HL-60 (cell line): ENCODE measurements at regions not wholly inside any gene's neighbourhood (a gene's known extent, or its start where the extent isn't known, plus 50 kb on each side); places are given as distances from the start of the nearest gene placed in this dataset.
"Not testable (repeated sequence)": the region's sequence is repeated elsewhere in the genome, so short reads cannot be mapped to it uniquely, and the experiment has no call there.

Experiments used
- DNase-seq, 2 experiments: peaks; one replicate each; pipeline ENCODE4 v3.0.0-alpha.2; 2010 to 2020; ENCODE audit warnings: low read depth in 1 of 2, low spot score in 1 of 2
- H3K27ac ChIP-seq: fragments of 250-450 bp; sonication (Bioruptor Pico); replicated peaks from 2 replicates; pipeline ENCODE4 v1.5.1; 2020; ENCODE audit warnings: mild to moderate bottlenecking, moderate library complexity
- H3K27me3 ChIP-seq: fragments of 250-450 bp; sonication (Bioruptor Pico); 2 replicates; pipeline ENCODE4 v1.5.1; 2021; ENCODE audit warnings: mild to moderate bottlenecking, moderate library complexity; ENCODE audit not compliant: insufficient read depth, poor library complexity, severe bottlenecking
- H3K4me3 ChIP-seq: replicated peaks from 2 replicates; pipeline ENCODE4 v1.5.1; 2011; ENCODE audit warnings: mild to moderate bottlenecking, control low read depth, low read length; ENCODE audit not compliant: insufficient read depth
- GABPA ChIP-seq: IDR thresholded peaks from 2 replicates; pipeline ENCODE4 v1.6.1; 2012; ENCODE audit warnings: low read depth
- POLR2AphosphoS5 ChIP-seq: IDR thresholded peaks from 2 replicates; pipeline ENCODE4 v1.6.1; 2012; ENCODE audit warnings: low read depth
- SPI1 ChIP-seq: IDR thresholded peaks from 2 replicates; pipeline ENCODE4 v1.6.1; 2012; ENCODE audit warnings: low read depth, mild to moderate bottlenecking, borderline replicate concordance
- TF ChIP-seq, protein P1 (sequence below): IDR thresholded peaks from 2 replicates; pipeline ENCODE4 v1.6.1; 2012; ENCODE audit warnings: low read depth; ENCODE audit not compliant: insufficient replicate concordance
- TF ChIP-seq, protein P2 (sequence below): IDR thresholded peaks from one replicate; pipeline ENCODE4 v1.5.1; 2011; ENCODE audit warnings: low read length, control low read depth, inconsistent platforms; ENCODE audit not compliant: insufficient read depth

DNA sequence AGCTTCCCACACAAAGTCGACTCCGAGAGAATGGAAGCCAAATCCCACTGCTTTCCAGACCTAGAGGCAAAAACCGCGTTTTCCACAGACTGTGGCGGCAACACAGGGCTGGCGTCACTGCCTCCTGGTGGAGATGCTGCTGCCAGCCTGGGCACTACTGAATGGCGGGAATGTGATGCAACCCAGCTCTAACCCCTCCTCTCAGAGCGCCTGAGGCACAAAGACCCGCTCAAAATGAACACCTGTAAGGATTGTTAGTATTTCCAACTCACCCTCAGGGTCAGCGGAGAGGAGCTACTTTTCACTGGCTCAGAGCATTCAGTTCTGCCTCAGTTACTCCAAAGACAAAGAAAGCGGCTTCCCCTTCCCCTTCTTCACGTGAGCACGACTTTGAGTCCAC, 548.0 kb upstream of the SALL3 start:
- no peak for DNase-seq
- no peak overlapping the region for H3K4me3 ChIP-seq
- no peaks in the 10 kb centered on the region for H3K27me3 ChIP-seq
- no peak for TF ChIP-seq GABPA
- TF ChIP-seq, protein P1, sequence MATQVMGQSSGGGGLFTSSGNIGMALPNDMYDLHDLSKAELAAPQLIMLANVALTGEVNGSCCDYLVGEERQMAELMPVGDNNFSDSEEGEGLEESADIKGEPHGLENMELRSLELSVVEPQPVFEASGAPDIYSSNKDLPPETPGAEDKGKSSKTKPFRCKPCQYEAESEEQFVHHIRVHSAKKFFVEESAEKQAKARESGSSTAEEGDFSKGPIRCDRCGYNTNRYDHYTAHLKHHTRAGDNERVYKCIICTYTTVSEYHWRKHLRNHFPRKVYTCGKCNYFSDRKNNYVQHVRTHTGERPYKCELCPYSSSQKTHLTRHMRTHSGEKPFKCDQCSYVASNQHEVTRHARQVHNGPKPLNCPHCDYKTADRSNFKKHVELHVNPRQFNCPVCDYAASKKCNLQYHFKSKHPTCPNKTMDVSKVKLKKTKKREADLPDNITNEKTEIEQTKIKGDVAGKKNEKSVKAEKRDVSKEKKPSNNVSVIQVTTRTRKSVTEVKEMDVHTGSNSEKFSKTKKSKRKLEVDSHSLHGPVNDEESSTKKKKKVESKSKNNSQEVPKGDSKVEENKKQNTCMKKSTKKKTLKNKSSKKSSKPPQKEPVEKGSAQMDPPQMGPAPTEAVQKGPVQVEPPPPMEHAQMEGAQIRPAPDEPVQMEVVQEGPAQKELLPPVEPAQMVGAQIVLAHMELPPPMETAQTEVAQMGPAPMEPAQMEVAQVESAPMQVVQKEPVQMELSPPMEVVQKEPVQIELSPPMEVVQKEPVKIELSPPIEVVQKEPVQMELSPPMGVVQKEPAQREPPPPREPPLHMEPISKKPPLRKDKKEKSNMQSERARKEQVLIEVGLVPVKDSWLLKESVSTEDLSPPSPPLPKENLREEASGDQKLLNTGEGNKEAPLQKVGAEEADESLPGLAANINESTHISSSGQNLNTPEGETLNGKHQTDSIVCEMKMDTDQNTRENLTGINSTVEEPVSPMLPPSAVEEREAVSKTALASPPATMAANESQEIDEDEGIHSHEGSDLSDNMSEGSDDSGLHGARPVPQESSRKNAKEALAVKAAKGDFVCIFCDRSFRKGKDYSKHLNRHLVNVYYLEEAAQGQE, result no peak
- no peak overlapping the region for H3K27ac ChIP-seq

DNA sequence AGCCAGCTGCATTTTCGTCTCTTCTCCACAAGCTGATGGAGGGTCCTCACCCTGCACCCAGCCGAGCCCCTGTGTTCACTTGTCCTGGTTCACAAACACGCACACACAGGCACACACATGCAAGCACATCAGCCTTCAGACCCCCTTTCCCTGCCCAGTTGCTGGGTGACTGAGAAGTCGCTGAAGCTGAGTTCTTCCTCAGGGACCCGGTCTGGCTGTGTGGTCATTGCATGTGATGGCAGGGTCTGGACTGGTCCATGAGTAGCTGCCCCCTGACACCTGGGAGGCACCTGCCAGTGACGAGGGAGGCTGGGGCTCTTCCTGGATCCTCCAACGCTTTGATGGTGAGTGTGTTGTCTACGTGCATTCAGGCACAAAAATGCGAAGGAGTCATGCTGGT, 546.1 kb upstream of the SALL3 start:
- DNase-seq, result no peak
- Histone ChIP-seq H3K27me3 (no peaks in the 10 kb centered on the region), H3K4me3 (no peak overlapping the region), H3K27ac (no peak overlapping the region)
- TF ChIP-seq, protein P2, sequence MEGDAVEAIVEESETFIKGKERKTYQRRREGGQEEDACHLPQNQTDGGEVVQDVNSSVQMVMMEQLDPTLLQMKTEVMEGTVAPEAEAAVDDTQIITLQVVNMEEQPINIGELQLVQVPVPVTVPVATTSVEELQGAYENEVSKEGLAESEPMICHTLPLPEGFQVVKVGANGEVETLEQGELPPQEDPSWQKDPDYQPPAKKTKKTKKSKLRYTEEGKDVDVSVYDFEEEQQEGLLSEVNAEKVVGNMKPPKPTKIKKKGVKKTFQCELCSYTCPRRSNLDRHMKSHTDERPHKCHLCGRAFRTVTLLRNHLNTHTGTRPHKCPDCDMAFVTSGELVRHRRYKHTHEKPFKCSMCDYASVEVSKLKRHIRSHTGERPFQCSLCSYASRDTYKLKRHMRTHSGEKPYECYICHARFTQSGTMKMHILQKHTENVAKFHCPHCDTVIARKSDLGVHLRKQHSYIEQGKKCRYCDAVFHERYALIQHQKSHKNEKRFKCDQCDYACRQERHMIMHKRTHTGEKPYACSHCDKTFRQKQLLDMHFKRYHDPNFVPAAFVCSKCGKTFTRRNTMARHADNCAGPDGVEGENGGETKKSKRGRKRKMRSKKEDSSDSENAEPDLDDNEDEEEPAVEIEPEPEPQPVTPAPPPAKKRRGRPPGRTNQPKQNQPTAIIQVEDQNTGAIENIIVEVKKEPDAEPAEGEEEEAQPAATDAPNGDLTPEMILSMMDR, result no peak
- TF ChIP-seq SPI1 (no peak), GABPA (no peak), POLR2AphosphoS5 (no peak)
- TF ChIP-seq, protein P1, result no peak

DNA sequence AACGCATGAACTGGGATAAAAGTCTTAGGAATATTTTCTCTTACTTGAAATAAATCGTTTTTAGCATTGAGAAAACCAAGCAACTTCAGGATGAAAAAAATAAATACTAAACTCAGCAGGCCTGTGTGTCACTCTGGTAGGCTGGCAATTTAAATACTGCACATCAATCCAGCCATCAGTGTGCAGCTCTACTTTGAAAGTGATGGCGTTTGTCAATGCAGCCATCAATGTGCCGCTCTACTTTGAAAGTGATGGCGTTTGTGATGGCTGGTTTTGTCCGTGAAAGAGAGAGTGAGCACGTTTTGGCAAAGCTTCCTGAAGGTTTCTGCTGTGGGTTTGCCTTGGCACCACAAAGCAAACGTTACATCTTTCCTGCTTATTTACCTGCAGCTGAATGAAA, 543.5 kb upstream of the SALL3 start:
- TF ChIP-seq, protein P1, result no peak
- TF ChIP-seq GABPA (no peak), SPI1 (no peak), POLR2AphosphoS5 (no peak)
- TF ChIP-seq, protein P2, result no peak

DNA sequence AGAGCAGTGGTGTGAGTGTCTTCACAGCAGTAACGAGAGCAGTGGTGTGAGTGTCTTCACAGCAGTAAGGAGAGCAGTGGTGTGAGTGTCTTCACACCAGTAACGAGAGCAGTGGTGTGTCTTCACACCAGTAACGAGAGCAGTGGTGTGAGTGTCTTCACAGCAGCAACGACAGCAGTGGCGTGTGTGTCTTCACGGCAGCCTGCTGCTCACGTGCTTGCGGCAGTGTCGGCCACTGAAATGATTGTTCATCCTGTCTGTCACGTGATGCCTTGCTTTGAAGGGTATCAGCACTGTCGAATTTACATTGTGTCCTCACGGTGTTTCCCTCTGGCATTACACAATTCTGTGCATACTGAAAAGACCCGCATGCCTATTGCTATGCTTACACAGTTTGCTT, 541.4 kb upstream of the SALL3 start:
- H3K27ac ChIP-seq, H3K27me3 ChIP-seq, DNase-seq, H3K4me3 ChIP-seq: not testable (repeated sequence)

More for the DNA sequence above, 543.5 kb upstream of the SALL3 start:
- no peak overlapping the region for H3K27ac ChIP-seq
- no peak overlapping the region for H3K4me3 ChIP-seq
- no peaks in the 10 kb centered on the region for H3K27me3 ChIP-seq
- DNase-seq, result no peak
